Suprapubic skin (tissue), 4 donors: ENCODE measurements at regions not wholly inside any gene's neighbourhood (a gene's known extent, or its start where the extent isn't known, plus 50 kb on each side); places are given as distances from the start of the nearest gene placed in this dataset.
A peak's percentile ranks its signal among the peaks of the same experiment; 100 is the strongest.

Source experiments
- DNase-seq, 2 donors: peaks; one replicate each; pipeline ENCODE4 v3.0.0-alpha.2; 2019; ENCODE audit warnings: low spot score in 2 of 2
- H3K27ac ChIP-seq: fragments of 200-600 bp; sonication (generic); one replicate; pipeline ENCODE4 v1.5.1; 2019
- H3K27me3 ChIP-seq: fragments of 200-600 bp; sonication (generic); one replicate; pipeline ENCODE4 v1.5.1; 2019
- H3K36me3 ChIP-seq: fragments of 200-600 bp; sonication (generic); one replicate; pipeline ENCODE4 v1.5.1; 2019
- H3K4me1 ChIP-seq: fragments of 200-600 bp; sonication (generic); one replicate; pipeline ENCODE4 v1.5.1; 2019
- H3K4me3 ChIP-seq: fragments of 200-600 bp; sonication (generic); one replicate; pipeline ENCODE4 v1.5.1; 2019; ENCODE audit warnings: mild to moderate bottlenecking
- H3K9me3 ChIP-seq: fragments of 200-600 bp; sonication (generic); one replicate; pipeline ENCODE4 v1.5.1; 2019
- EP300 ChIP-seq: sonication (generic); formaldehyde crosslinking; IDR thresholded peaks from one replicate; pipeline ENCODE4 v1.6.1; 2017; ENCODE audit warnings: antibody characterized with exemption
- POLR2A ChIP-seq, 2 donors: fragments of 450-650 bp; IDR thresholded peaks; one replicate each; pipeline ENCODE4 v1.6.1; 2017; ENCODE audit warnings: antibody characterized with exemption in 2 of 2, mild to moderate bottlenecking in 2 of 2, moderate library complexity in 2 of 2
- POLR2AphosphoS5 ChIP-seq, 3 donors: sonication (generic); formaldehyde crosslinking; IDR thresholded peaks; one replicate each; pipeline ENCODE4 v1.6.1; 2017; ENCODE audit warnings: antibody characterized with exemption in 3 of 3
- WGBS: methylation state at CpG from one replicate; pipeline ENCODE4 v1.1.5; 2018; 5-methylcytosine and 5-hydroxymethylcytosine counted together
- TF ChIP-seq, protein P1 (sequence below), 2 donors: fragments of 200-600 bp in 1 of 2; fragments of 450-650 bp in 1 of 2; sonication (generic) in 1 of 2; IDR thresholded peaks; one replicate each; pipeline ENCODE4 v1.5.1; 2016 to 2019; ENCODE audit warnings: antibody characterized with exemption in 2 of 2, mild to moderate bottlenecking in 1 of 2, moderate library complexity in 1 of 2

GRCh38 chr3:127108796-127109195 lies 84.1 kb upstream of the PRR23E start:
- TF ChIP-seq EP300, result no peak
- TF ChIP-seq, protein P1, sequence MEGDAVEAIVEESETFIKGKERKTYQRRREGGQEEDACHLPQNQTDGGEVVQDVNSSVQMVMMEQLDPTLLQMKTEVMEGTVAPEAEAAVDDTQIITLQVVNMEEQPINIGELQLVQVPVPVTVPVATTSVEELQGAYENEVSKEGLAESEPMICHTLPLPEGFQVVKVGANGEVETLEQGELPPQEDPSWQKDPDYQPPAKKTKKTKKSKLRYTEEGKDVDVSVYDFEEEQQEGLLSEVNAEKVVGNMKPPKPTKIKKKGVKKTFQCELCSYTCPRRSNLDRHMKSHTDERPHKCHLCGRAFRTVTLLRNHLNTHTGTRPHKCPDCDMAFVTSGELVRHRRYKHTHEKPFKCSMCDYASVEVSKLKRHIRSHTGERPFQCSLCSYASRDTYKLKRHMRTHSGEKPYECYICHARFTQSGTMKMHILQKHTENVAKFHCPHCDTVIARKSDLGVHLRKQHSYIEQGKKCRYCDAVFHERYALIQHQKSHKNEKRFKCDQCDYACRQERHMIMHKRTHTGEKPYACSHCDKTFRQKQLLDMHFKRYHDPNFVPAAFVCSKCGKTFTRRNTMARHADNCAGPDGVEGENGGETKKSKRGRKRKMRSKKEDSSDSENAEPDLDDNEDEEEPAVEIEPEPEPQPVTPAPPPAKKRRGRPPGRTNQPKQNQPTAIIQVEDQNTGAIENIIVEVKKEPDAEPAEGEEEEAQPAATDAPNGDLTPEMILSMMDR (IDR thresholded peaks at IDR 0.05), result no peak
- TF ChIP-seq POLR2A (IDR thresholded peaks at IDR 0.05), result no peak
- no peak for TF ChIP-seq POLR2AphosphoS5 (IDR thresholded peaks at IDR 0.05)
- Histone ChIP-seq H3K4me1 (no peaks in the 10 kb centered on the region), H3K36me3 (no peaks in the 10 kb centered on the region), H3K27ac (no peak overlapping the region), H3K9me3 (peaks cover 9% of the 10 kb centered on the region), H3K4me3 (no peak overlapping the region), H3K27me3 (no peaks in the 10 kb centered on the region)
- peak in 1 of 2 donors; percentile 35 for DNase-seq
- 100% methylated on average over 1 of the region's 1 CpG for WGBS

GRCh38 chr3:127110982-127111693 lies 81.8 kb upstream of the PRR23E start:
- Histone ChIP-seq H3K27me3 (no peaks in the 10 kb centered on the region), H3K27ac (no peak overlapping the region), H3K36me3 (no peaks in the 10 kb centered on the region), H3K9me3 (peaks cover 9% of the 10 kb centered on the region), H3K4me3 (no peak overlapping the region), H3K4me1 (no peaks in the 10 kb centered on the region)
- 57% methylated on average over 3 of the region's 3 CpGs for WGBS
- peak in 1 of 2 donors; percentile 2 for DNase-seq
- TF ChIP-seq EP300, result no peak
- no peak for TF ChIP-seq POLR2AphosphoS5 (IDR thresholded peaks at IDR 0.05)

DNA sequence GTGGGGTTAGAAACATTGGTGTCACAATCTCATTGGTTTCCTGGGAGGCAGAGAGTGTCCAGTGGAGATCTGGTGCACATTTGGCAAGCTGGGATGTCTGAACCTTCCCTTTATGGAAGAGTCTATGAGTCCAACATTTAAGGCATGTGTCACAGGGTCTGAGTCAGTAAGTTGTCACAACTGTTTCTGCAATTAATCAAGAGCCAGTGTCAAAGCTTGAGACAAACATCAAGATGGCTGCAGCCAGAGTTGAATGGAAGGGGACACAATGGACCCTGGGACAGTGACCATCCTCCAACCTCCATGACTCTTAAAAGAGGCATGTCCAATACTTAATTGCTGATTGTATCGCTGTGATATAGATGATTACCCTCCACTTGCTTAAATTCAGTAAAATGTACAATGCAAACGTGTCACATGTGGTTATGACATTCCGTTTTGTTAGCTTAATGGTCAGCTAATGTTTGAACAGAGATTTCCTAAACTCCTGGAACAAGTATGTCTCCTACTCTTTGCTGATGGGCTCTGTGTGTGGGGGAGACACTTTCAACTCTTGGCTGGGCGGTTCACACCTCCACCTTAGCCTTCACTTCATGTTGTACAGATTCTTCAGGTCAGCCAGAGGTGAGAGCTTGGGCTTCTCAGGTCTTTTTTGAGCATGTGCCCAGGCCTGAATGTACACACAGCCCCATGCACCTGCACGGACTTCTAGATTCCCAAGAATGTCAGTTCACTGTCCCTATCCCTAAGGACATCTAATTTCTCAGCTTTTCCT lies 79.9 kb upstream of the PRR23E start:
- WGBS, result 69% methylated on average over 5 of the region's 5 CpGs
- peak; percentile 14 to 21 for DNase-seq

DNA sequence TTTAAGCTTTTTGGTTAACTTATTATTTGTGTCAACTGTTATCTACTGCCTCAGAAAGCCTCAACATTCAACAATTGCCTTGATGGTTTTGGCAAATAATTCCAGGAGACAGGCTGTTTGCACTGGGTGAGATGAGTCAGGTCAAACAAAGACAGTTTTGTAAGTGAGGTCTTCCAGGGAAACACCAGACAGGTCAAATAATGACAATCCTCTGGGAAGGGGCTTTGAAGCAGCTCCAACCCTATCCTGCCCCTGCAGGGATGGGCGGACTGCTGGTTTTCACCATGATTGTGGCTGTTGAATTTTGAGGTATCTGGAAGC lies 79.4 kb upstream of the PRR23E start:
- peak; percentile 13 to 24 for DNase-seq
- 77% methylated on average over 1 of the region's 1 CpG for WGBS
- H3K36me3 ChIP-seq, result no peaks in the 10 kb centered on the region
- no peaks in the 10 kb centered on the region for H3K27me3 ChIP-seq
- H3K4me1 ChIP-seq, result no peaks in the 10 kb centered on the region
- TF ChIP-seq, protein P1 (IDR thresholded peaks at IDR 0.05), result no peak
- TF ChIP-seq POLR2AphosphoS5 (IDR thresholded peaks at IDR 0.05), result no peak
- TF ChIP-seq POLR2A (IDR thresholded peaks at IDR 0.05), result no peak
- no peak for TF ChIP-seq EP300
- H3K27ac ChIP-seq, result no peak overlapping the region
- no peak overlapping the region for H3K4me3 ChIP-seq
- H3K9me3 ChIP-seq, result peaks cover 9% of the 10 kb centered on the region

More for the DNA sequence above, 79.9 kb upstream of the PRR23E start:
- no peak for TF ChIP-seq EP300
- TF ChIP-seq POLR2A (IDR thresholded peaks at IDR 0.05), result no peak
- TF ChIP-seq, protein P1 (IDR thresholded peaks at IDR 0.05), result no peak
- TF ChIP-seq POLR2AphosphoS5 (IDR thresholded peaks at IDR 0.05), result no peak
- H3K27me3 ChIP-seq, result no peaks in the 10 kb centered on the region
- no peaks in the 10 kb centered on the region for H3K36me3 ChIP-seq
- H3K4me3 ChIP-seq, result no peak overlapping the region
- H3K27ac ChIP-seq, result no peak overlapping the region
- H3K4me1 ChIP-seq, result no peaks in the 10 kb centered on the region
- peaks cover 9% of the 10 kb centered on the region for H3K9me3 ChIP-seq

GRCh38 chr3:127114337-127115070 lies 78.4 kb upstream of the PRR23E start:
- WGBS, result 62% methylated on average over 5 of the region's 5 CpGs
- Histone ChIP-seq H3K4me3 (no peak overlapping the region), H3K4me1 (no peaks in the 10 kb centered on the region), H3K27me3 (no peaks in the 10 kb centered on the region), H3K27ac (no peak overlapping the region), H3K36me3 (no peaks in the 10 kb centered on the region), H3K9me3 (peaks cover 9% of the 10 kb centered on the region)
- DNase-seq, result peak; percentile 22 to 31
- TF ChIP-seq, protein P1 (IDR thresholded peaks at IDR 0.05), result no peak
- TF ChIP-seq POLR2A (IDR thresholded peaks at IDR 0.05) (no peak), POLR2AphosphoS5 (IDR thresholded peaks at IDR 0.05) (no peak), EP300 (no peak)
